Lung (tissue), 11 donors: ENCODE measurements at regions not wholly inside any gene's neighbourhood (a gene's known extent, or its start where the extent isn't known, plus 50 kb on each side); places are given as distances from the start of the nearest gene placed in this dataset.

Experiments used
- ATAC-seq: fragments of 200-7000 bp; cut with Tn5 transposase; one replicate; pipeline ENCODE4 v1.9.1; 2020; ENCODE audit warnings: moderate number of reproducible peaks; ENCODE audit not compliant: insufficient read depth, low FRiP score
- DNase-seq, 3 donors: peaks; one replicate each; pipeline ENCODE4 v3.0.0-alpha.2; 2013 to 2017
- H3K27ac ChIP-seq, 2 donors: one replicate each; pipeline ENCODE4 v1.5.1; 2013; ENCODE audit warnings: mild to moderate bottlenecking in 2 of 2, moderate library complexity in 2 of 2, control low read depth in 1 of 2, inconsistent platforms in 1 of 2, low read depth in 1 of 2, low read length in 1 of 2
- H3K27me3 ChIP-seq, 3 donors: one replicate each; pipeline ENCODE4 v1.5.1; 2013; ENCODE audit warnings: low read length in 2 of 3; ENCODE audit not compliant: control insufficient read depth in 3 of 3, insufficient read depth in 3 of 3
- H3K36me3 ChIP-seq, 4 donors: one replicate each; pipeline ENCODE4 v1.5.1; 2013; ENCODE audit warnings: low read length in 4 of 4, mild to moderate bottlenecking in 1 of 4, moderate library complexity in 1 of 4; ENCODE audit not compliant: control insufficient read depth in 4 of 4, insufficient read depth in 4 of 4
- H3K4me1 ChIP-seq, 5 donors: one replicate each; pipeline ENCODE4 v1.5.1; 2013; ENCODE audit warnings: low read length in 5 of 5, mild to moderate bottlenecking in 2 of 5, moderate library complexity in 1 of 5; ENCODE audit not compliant: control insufficient read depth in 5 of 5, insufficient read depth in 5 of 5
- H3K4me3 ChIP-seq: one replicate; pipeline ENCODE4 v1.5.1; 2013; ENCODE audit warnings: mild to moderate bottlenecking, control low read depth, moderate library complexity
- H3K9ac ChIP-seq, 2 donors: one replicate each; pipeline ENCODE4 v1.5.1; 2013; ENCODE audit warnings: low read length in 2 of 2, control low read depth in 1 of 2; ENCODE audit not compliant: insufficient read depth in 1 of 2
- H3K9me3 ChIP-seq, 4 donors: one replicate each; pipeline ENCODE4 v1.5.1; 2013; ENCODE audit warnings: low read length in 3 of 4, mild to moderate bottlenecking in 1 of 4, moderate library complexity in 1 of 4; ENCODE audit not compliant: control insufficient read depth in 4 of 4, insufficient read depth in 3 of 4
- CTCF ChIP-seq: IDR thresholded peaks from 2 replicates; pipeline ENCODE4 v1.5.1; 2012; ENCODE audit warnings: mild to moderate bottlenecking; ENCODE audit errors: control extremely low read depth, extremely low read depth
- WGBS, 2 donors: extraction: QIAGEN DNeasy Blood & Tissue Kit; methylation state at CpG; one replicate each; pipeline ENCODE4 v1.1.7; 2013; 5-methylcytosine and 5-hydroxymethylcytosine counted together
- donor health status: control.
- donor health status: control.
- donor health status: Bipolar disorder and iron deficiency.
- donor health status: healthy.
- donor health status: DM: yes; HTN: yes; CAD: no.

- Histone ChIP-seq H3K9me3 (peaks cover 0 to under 1% (median 0%) of the 10 kb centered on the region in 4 donors), H3K27ac (no peak overlapping the region), H3K4me3 (no peak overlapping the region), H3K9ac (no peak overlapping the region), H3K36me3 (no peaks in the 10 kb centered on the region), H3K27me3 (peaks cover 0 to 3% (median 0%) of the 10 kb centered on the region in 3 donors), H3K4me1 (peaks cover 0 to 10% (median 9%) of the 10 kb centered on the region in 5 donors)
- TF ChIP-seq CTCF, result no peak
- ATAC-seq (no peak), DNase-seq (no peak)
- 68 to 85% methylated on average over 5 of the region's 5 CpGs for WGBS, 2 donors
Observed at GRCh38 chr5:144030904-144031303, 139.6 kb downstream of the YIPF5 start.

- 66 to 67% methylated on average over 6 of the region's 6 CpGs for WGBS, 2 donors
- ATAC-seq (no peak), DNase-seq (no peak)
- H3K27ac ChIP-seq, result no peak overlapping the region
- H3K27me3 ChIP-seq, result no peaks in the 10 kb centered on the region
- H3K9ac ChIP-seq, result no peak overlapping the region
- H3K9me3 ChIP-seq, result peaks cover 0 to 2% (median 0%) of the 10 kb centered on the region in 4 donors
- TF ChIP-seq CTCF, result no peak
- no peaks in the 10 kb centered on the region for H3K36me3 ChIP-seq
- H3K4me1 ChIP-seq, result peaks cover 0 to 10% (median 9%) of the 10 kb centered on the region in 5 donors
- H3K4me3 ChIP-seq, result no peak overlapping the region
Observed at GRCh38 chr5:144032375-144032774, 138.1 kb downstream of the YIPF5 start.

GRCh38 chr5:144033486-144033885 lies 137.0 kb downstream of the YIPF5 start:
- Histone ChIP-seq H3K4me1 (peaks cover 0 to 9% (median 2%) of the 10 kb centered on the region in 5 donors), H3K27me3 (no peaks in the 10 kb centered on the region), H3K36me3 (no peaks in the 10 kb centered on the region), H3K9ac (no peak overlapping the region), H3K27ac (no peak overlapping the region), H3K4me3 (no peak overlapping the region), H3K9me3 (peaks cover 0 to 2% (median 0%) of the 10 kb centered on the region in 4 donors)
- no peak for TF ChIP-seq CTCF
- ATAC-seq (no peak), DNase-seq (no peak)
- 83 to 84% methylated on average over 3 of the region's 3 CpGs for whole genome bisulfite sequencing, 2 donors
